ENCODE measurements at regions not wholly inside any gene's neighbourhood (a gene's known extent, or its start where the extent isn't known, plus 50 kb on each side); places are given as distances from the start of the nearest gene placed in this dataset.

DNA sequence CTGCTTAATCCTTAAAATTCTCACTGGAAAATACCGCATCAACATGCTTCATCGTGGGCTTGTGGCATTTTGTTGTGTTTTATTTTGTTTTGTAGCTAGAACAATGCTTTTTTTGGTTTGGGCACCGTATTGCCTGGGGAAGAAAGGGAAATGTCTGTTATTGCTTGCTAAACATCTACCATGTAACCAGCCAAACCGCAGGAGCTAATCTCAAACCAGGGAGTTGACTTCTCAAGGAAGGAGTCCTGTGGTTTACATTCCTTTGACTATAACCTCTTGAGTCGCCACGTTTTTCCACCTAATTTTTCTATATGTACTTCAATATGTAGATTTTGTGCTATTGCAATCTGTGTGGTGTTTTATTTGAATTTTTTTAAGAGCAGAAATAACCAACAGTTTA is 593.5 kb upstream of the SOX9 start:
- peak; percentile 4 for DNase-seq (ENCODE audit: unreplicated experiment)
- TF ChIP-seq, protein P1, sequence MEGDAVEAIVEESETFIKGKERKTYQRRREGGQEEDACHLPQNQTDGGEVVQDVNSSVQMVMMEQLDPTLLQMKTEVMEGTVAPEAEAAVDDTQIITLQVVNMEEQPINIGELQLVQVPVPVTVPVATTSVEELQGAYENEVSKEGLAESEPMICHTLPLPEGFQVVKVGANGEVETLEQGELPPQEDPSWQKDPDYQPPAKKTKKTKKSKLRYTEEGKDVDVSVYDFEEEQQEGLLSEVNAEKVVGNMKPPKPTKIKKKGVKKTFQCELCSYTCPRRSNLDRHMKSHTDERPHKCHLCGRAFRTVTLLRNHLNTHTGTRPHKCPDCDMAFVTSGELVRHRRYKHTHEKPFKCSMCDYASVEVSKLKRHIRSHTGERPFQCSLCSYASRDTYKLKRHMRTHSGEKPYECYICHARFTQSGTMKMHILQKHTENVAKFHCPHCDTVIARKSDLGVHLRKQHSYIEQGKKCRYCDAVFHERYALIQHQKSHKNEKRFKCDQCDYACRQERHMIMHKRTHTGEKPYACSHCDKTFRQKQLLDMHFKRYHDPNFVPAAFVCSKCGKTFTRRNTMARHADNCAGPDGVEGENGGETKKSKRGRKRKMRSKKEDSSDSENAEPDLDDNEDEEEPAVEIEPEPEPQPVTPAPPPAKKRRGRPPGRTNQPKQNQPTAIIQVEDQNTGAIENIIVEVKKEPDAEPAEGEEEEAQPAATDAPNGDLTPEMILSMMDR (IDR thresholded peaks at IDR 0.05; ENCODE audit: unreplicated experiment) = no peak
- H3K4me3 Mint-ChIP-seq (ENCODE audit: unreplicated experiment) = no peak overlapping the region
- CTCF ChIA-PET = no interaction called here
- peaks cover 20% of the 10 kb centered on the region for H3K4me1 Mint-ChIP-seq (ENCODE audit: insufficient read depth, unreplicated experiment)
- peaks cover under 1% of the 10 kb centered on the region for H3K9me3 Mint-ChIP-seq (ENCODE audit: unreplicated experiment)
- no peak overlapping the region for H3K27ac Mint-ChIP-seq (ENCODE audit: low read depth, unreplicated experiment)
- intact Hi-C loops (cut with micrococcal nuclease) = no loop called here
- peaks cover 7% of the 10 kb centered on the region for H3K36me3 Mint-ChIP-seq (ENCODE audit: insufficient read depth, unreplicated experiment)
- H3K27me3 Mint-ChIP-seq (ENCODE audit: insufficient read depth, unreplicated experiment) = no peaks in the 10 kb centered on the region
- POLR2A ChIA-PET = interaction anchor here (1.6 kb wide), 1 partner anchor 11 kb away, joined by 3 read pairs; no protein-coding TSS in a partner anchor
- no TSS peak for BruUV-seq (replicated peaks)

DNA sequence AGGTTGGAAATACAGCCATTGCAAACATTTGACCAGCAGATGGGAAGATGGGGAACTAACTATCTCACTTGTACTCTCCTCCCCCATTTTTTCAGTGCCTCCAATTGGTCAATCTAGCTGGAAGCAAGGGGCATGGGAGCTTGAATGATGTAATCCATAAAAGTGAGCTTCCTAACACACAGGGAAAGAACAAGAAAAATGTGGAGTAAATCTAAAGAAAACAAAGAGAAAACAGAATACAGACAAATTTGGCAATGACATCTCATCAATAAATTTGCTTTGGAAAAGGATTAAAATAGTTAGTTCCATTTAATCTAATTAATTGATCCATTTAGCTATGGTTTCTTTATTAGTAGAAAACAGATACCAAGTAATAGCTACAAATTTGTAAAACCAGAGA is 592.6 kb upstream of the SOX9 start:
- BruUV-seq (replicated peaks) = no TSS peak
- TF ChIP-seq, protein P1 (IDR thresholded peaks at IDR 0.05; ENCODE audit: unreplicated experiment) = no peak
- Mint-ChIP-seq H3K27me3 (ENCODE audit: insufficient read depth, unreplicated experiment) (no peaks in the 10 kb centered on the region), H3K9me3 (ENCODE audit: unreplicated experiment) (no peaks in the 10 kb centered on the region), H3K4me3 (ENCODE audit: unreplicated experiment) (no peak overlapping the region), H3K4me1 (ENCODE audit: insufficient read depth, unreplicated experiment) (peaks cover 27% of the 10 kb centered on the region), H3K36me3 (ENCODE audit: insufficient read depth, unreplicated experiment) (peaks cover 7% of the 10 kb centered on the region), H3K27ac (ENCODE audit: low read depth, unreplicated experiment) (no peak overlapping the region)
- no peak for DNase-seq (ENCODE audit: unreplicated experiment)
- CTCF ChIA-PET = interaction anchor here (0.8 kb wide), 1 partner anchor 95 kb away, joined by 4 read pairs; no protein-coding TSS in a partner anchor
- intact Hi-C loops (cut with micrococcal nuclease) = no loop called here
- POLR2A ChIA-PET = interaction anchor here (0.6 to 1.2 kb wide), 2 partner anchors 9 to 686 kb away, joined by 3 to 6 read pairs; no protein-coding TSS in a partner anchor

DNA sequence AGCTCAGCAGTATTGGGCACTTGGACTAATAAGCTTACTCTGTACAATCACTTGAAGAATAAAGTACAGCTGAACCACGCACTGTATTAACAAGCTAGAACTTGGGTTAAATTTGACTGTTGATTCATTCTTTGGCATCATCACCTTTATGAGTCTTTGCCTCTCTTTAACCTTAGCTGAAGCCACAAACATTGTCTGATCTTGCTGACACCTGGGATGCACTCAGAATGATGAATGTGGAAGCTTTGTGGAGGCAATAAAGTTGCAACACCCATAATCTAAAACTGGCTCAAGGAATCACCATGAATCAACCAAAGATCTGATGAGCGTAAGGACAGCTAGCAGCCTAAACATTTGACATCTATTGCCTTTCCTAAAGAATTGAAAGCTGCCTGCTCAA is 590.6 kb upstream of the SOX9 start:
- peak; percentile 80 for DNase-seq (ENCODE audit: unreplicated experiment)
- BruUV-seq (replicated peaks) = no TSS peak
- H3K4me3 Mint-ChIP-seq (ENCODE audit: unreplicated experiment) = no peak overlapping the region
- TF ChIP-seq, protein P1 (IDR thresholded peaks at IDR 0.05; ENCODE audit: unreplicated experiment) = no peak
- no peaks in the 10 kb centered on the region for H3K9me3 Mint-ChIP-seq (ENCODE audit: unreplicated experiment)
- H3K36me3 Mint-ChIP-seq (ENCODE audit: insufficient read depth, unreplicated experiment) = no peaks in the 10 kb centered on the region
- intact Hi-C loops (cut with micrococcal nuclease) = no loop called here
- POLR2A ChIA-PET = interaction anchor here (0.9 to 2.0 kb wide), 4 partner anchors 14 to 414 kb away, joined by 3 to 6 read pairs (median 4); no protein-coding TSS in a partner anchor
- H3K4me1 Mint-ChIP-seq (ENCODE audit: insufficient read depth, unreplicated experiment) = peaks cover 27% of the 10 kb centered on the region
- CTCF ChIA-PET = interaction anchor here (1.1 kb wide), 1 partner anchor 527 kb away, joined by 4 read pairs; no protein-coding TSS in a partner anchor
- no peaks in the 10 kb centered on the region for H3K27me3 Mint-ChIP-seq (ENCODE audit: insufficient read depth, unreplicated experiment)
- H3K27ac Mint-ChIP-seq (ENCODE audit: low read depth, unreplicated experiment) = no peak overlapping the region

DNA sequence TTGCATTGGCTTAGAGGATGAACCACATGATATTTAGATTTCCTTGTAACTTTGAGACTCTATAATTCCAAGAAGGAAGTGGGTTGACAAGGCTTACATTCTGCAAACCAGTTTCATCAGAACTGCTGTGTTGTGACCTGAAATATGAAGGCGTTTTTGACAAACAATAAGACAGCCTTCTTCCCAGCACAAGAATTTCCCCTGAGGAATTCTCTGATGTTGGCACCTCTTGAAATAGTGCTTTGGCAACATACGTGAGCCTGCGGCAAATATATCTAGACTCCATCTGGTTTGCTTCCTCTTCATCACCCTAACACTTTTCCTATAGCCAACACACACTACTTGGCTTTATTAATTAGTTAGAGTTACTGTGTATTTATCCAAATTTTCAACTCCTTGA is 585.5 kb upstream of the SOX9 start:
- TF ChIP-seq, protein P1 (IDR thresholded peaks at IDR 0.05; ENCODE audit: unreplicated experiment) = no peak
- Mint-ChIP-seq H3K4me1 (ENCODE audit: insufficient read depth, unreplicated experiment) (peaks cover 10% of the 10 kb centered on the region), H3K9me3 (ENCODE audit: unreplicated experiment) (no peaks in the 10 kb centered on the region), H3K4me3 (ENCODE audit: unreplicated experiment) (no peak overlapping the region), H3K27me3 (ENCODE audit: insufficient read depth, unreplicated experiment) (no peaks in the 10 kb centered on the region), H3K27ac (ENCODE audit: low read depth, unreplicated experiment) (no peak overlapping the region), H3K36me3 (ENCODE audit: insufficient read depth, unreplicated experiment) (no peaks in the 10 kb centered on the region)
- intact Hi-C loops (cut with micrococcal nuclease) = no loop called here
- BruUV-seq (replicated peaks) = no TSS peak
- ChIA-PET CTCF (no interaction called here), POLR2A (no interaction called here)
- DNase-seq (ENCODE audit: unreplicated experiment) = no peak

Data from MCF 10A (cell line).